Umbilical cord (tissue), 1 donor: ENCODE measurements at regions not wholly inside any gene's neighbourhood (a gene's known extent, or its start where the extent isn't known, plus 50 kb on each side); places are given as distances from the start of the nearest gene placed in this dataset.

Source experiments
- DNase-seq: peaks from one replicate; pipeline ENCODE4 v3.0.0-alpha.2; 2015; ENCODE audit warnings: low spot score

DNA sequence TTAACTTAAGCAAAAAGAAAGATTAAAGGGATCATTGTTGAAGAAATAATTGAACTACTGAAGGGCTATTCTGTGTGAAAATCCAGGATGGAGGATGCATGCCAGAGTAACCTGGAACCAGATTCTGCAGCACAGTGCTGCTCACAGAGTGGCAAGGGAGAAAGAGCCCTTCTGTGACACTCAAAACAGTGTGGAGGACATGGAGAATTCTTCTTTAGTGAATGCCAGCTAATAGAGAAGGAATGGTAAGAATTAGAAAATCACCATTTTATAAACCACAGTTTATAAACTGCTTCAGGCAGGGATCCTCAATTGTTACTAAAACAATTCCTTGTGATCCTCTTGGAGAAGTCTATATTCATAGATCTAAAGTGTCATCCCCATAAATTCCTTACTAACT lies 70.4 kb upstream of the ARHGEF26 start:
- DNase-seq = no peak

DNA sequence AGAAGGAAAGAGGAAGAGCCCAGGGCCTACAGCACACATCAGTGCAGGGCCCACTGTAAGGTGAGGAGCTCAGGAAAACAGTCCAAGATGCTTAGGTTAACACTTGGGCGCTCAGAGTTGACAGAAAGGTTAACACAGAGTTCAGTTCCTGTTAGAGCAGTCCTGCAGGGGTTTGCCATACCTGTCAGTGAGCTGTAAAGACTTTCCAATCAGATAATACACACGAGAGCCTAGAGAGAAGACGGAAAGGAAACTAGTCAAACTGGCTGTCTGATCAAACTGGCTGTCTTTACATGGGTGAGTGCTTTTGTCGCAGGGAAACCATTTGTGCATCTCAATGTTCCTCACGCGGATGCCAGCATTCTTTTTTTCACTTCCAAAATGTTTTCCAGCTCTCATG lies 61.4 kb upstream of the ARHGEF26 start:
- DNase-seq = peak; percentile 70

DNA sequence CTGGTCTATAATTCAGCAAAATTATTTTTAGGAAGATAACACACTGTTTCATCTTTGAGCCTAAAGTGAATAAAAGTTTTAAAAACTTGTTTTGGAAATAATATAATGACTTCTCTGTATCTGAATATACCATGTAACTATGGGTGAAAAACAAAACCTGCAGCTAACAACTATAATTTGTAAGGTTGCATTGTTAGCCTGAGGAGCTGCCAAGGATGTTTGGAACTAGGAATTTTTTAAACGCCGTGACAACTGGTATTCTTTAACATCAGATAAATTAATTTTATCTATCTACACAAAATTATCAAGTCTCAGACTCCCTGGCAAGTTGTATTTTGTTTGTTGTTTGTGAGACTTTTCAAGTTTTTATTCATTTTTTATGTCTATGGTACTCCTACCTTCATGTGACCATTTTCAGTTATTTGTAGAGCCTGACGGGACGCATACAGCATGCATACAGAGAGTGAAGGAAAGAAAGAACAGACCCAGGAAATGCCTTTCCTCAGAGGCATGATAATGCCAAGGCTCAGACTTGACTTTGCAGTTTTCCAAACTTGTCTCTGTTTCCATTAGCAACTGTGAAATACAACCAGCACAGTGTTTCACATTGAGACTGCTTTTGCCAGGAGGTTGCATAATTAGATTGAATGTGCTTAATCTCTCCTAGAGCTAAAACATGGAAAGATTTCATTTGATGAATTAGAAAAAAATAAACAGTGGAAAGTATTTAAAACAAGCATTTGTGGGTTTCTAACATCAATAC lies 60.8 kb upstream of the ARHGEF26 start:
- DNase-seq = peak; percentile 96

DNA sequence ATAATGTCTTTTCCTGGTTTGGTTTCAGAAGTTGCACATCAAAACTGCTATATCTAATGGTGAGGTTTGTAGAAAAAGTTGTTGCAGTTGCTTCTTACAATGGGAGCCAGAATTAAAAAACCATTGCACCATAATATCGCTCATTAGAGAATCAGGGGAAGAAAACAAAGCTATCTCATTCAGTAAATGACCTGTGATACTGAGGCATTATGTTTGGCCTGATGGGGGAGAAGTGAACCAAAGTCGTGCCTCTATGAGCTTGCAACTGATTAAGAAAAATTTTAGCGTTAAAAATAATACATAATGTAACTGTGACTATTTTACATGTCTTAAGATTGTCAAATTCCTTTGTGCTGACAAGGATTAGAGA lies 60.2 kb upstream of the ARHGEF26 start:
- DNase-seq = no peak

DNA sequence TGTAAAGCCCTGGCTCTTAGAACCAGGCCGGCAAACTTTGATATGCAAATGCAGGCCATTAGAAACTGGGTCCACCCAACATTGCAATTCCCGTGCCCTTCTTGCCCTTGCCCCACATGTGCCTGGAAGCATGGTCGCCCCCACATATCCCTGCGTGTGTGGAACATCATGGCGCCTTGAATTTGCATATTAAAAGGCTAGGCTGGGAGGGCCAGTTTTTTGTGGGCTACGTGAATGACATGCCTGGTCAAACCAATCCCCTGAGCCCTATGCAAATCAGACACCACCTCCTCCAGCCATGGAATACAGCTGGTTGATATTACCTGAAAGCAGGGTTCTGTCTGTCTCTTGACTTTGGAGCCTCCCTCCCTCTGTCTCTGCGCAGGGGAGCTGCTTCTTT lies 58.7 kb upstream of the ARHGEF26 start:
- DNase-seq = no peak

DNA sequence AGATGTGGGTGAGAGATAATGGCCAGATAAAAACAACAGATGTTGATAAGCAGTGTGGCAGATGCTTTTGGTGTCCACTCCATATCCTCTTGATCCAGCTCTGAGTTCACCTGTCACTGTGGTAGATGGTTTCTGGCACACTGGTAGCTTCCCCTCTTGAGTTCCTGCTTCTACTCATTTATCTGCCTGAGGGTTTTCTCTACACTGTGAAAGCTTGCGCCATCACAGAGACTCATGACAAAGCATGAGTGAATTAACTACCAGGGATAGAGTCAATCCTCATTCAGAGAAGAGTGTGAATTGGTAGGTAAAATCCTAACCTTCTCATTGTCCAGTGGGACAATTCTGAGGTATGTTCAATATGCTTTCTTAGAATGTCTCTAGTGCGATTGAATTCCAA lies 50.0 kb upstream of the ARHGEF26 start:
- DNase-seq = no peak
